ENCODE measurements at regions not wholly inside any gene's neighbourhood (a gene's known extent, or its start where the extent isn't known, plus 50 kb on each side); places are given as distances from the start of the nearest gene placed in this dataset.

GRCh38 chr4:41400296-41400695, 137.7 kb upstream of the LIMCH1 start:
- WGBS (ENCODE audit: insufficient coverage) = 100% methylated on average over 1 of the region's 2 CpGs

DNA sequence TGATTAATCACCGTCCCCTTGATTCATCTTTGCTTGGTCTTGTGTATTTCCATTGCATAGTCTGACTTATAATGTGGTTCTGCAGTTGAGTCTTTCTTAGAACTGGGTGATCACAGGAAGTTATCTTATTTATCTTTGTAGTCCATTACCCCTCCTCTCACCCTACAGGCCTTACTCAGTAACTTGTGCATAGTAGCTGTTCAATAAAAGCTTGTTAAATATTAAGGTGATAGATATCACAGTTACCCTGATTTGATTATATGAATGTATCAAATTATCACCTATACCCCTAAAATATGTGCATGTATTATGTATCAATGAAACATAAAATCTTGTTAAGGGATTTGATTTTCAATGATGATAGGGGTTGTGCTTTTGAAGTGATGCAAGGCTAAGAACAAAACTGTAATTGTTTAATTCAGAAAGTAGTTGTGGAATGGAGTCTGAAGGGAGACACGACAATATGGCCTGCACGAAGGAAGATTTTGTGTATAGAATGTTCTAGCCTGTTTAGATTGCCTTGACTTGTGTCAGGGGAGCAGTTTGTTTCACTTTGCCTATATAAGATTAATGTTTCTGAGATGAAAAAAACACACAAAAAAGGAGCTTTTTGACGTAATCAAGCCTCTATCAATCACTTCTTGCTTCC, 132.4 kb upstream of the LIMCH1 start:
- Mint-ChIP-seq H3K9me3 (ENCODE audit: insufficient read depth) (no peaks in the 10 kb centered on the region), H3K27ac (no peak overlapping the region), H3K4me3 (no peak overlapping the region), H3K4me1 (no peaks in the 10 kb centered on the region), H3K27me3 (peaks cover 11% of the 10 kb centered on the region)
- DNase-seq = no peak
- Histone ChIP-seq H3K27ac (ENCODE audit: low read length in 2 of 2) (no peak overlapping the region), H4K20me1 (ENCODE audit: control insufficient read depth, insufficient read depth, low read length, poor library complexity, severe bottlenecking) (no peaks in the 10 kb centered on the region), H2AFZ (ENCODE audit: insufficient read depth, low read depth, low read length, poor library complexity, severe bottlenecking) (no peak overlapping the region), H3K9me3 (ENCODE audit: control extremely low read depth in 1 of 3, control insufficient read depth in 2 of 3, insufficient read depth in 1 of 3, low read length in 2 of 3) (no peaks in the 10 kb centered on the region), H3K4me1 (ENCODE audit: control insufficient read depth in 2 of 2, insufficient read depth in 2 of 2, low read length in 2 of 2) (no peaks in the 10 kb centered on the region), H3K27me3 (replicated peaks in 1 of 4; ENCODE audit: control extremely low read depth in 1 of 4, control insufficient read depth in 3 of 4, insufficient read depth in 4 of 4, low read length in 3 of 4) (no peaks in the 10 kb centered on the region), H3K4me3 (ENCODE audit: control extremely low read depth in 1 of 5, extremely low read depth in 1 of 5, insufficient read depth in 1 of 5, low read depth in 2 of 5, low read length in 4 of 5) (no peak overlapping the region), H3K79me2 (ENCODE audit: control insufficient read depth, insufficient read depth, low read length) (no peaks in the 10 kb centered on the region), H3K4me2 (replicated peaks; ENCODE audit: low read depth, low read length, poor library complexity, severe bottlenecking) (no peak overlapping the region), H3K36me3 (replicated peaks in 1 of 2; ENCODE audit: control extremely low read depth in 1 of 2, control insufficient read depth in 1 of 2, extremely low read depth in 1 of 2, insufficient read depth in 2 of 2, low read length in 1 of 2) (no peaks in the 10 kb centered on the region), H3K9ac (ENCODE audit: low read length) (no peak overlapping the region)
- ChIA-PET POLR2A (no interaction called here), CTCF (no interaction called here)
- no peak for ATAC-seq (ENCODE audit: low read depth)
- no peak for TF ChIP-seq EZH2 (IDR thresholded peaks at IDR 0.05; ENCODE audit: borderline replicate concordance, insufficient read depth, low read depth, low read length, poor library complexity, severe bottlenecking)
- TF ChIP-seq, protein P1, sequence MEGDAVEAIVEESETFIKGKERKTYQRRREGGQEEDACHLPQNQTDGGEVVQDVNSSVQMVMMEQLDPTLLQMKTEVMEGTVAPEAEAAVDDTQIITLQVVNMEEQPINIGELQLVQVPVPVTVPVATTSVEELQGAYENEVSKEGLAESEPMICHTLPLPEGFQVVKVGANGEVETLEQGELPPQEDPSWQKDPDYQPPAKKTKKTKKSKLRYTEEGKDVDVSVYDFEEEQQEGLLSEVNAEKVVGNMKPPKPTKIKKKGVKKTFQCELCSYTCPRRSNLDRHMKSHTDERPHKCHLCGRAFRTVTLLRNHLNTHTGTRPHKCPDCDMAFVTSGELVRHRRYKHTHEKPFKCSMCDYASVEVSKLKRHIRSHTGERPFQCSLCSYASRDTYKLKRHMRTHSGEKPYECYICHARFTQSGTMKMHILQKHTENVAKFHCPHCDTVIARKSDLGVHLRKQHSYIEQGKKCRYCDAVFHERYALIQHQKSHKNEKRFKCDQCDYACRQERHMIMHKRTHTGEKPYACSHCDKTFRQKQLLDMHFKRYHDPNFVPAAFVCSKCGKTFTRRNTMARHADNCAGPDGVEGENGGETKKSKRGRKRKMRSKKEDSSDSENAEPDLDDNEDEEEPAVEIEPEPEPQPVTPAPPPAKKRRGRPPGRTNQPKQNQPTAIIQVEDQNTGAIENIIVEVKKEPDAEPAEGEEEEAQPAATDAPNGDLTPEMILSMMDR (IDR thresholded peaks at IDR 0.05) = no peak
- no CpG with 5 or more reads among the region's 4 CpGs for WGBS (ENCODE audit: insufficient coverage)
- intact Hi-C loops (cut with micrococcal nuclease) = no loop called here

More at GRCh38 chr4:41400296-41400695, 137.7 kb upstream of the LIMCH1 start:
- Mint-ChIP-seq H3K4me3 (no peak overlapping the region), H3K9me3 (ENCODE audit: insufficient read depth) (no peaks in the 10 kb centered on the region), H3K27me3 (peaks cover under 1% of the 10 kb centered on the region), H3K4me1 (no peaks in the 10 kb centered on the region), H3K27ac (no peak overlapping the region)
- Histone ChIP-seq H3K4me2 (replicated peaks; ENCODE audit: low read depth, low read length, poor library complexity, severe bottlenecking) (no peak overlapping the region), H3K9ac (ENCODE audit: low read length) (no peak overlapping the region), H3K79me2 (ENCODE audit: control insufficient read depth, insufficient read depth, low read length) (no peaks in the 10 kb centered on the region), H3K4me1 (ENCODE audit: control insufficient read depth in 2 of 2, insufficient read depth in 2 of 2, low read length in 2 of 2) (no peaks in the 10 kb centered on the region), H3K36me3 (replicated peaks in 1 of 2; ENCODE audit: control extremely low read depth in 1 of 2, control insufficient read depth in 1 of 2, extremely low read depth in 1 of 2, insufficient read depth in 2 of 2, low read length in 1 of 2) (no peaks in the 10 kb centered on the region), H3K27ac (ENCODE audit: low read length in 2 of 2) (no peak overlapping the region), H3K27me3 (replicated peaks in 1 of 4; ENCODE audit: control extremely low read depth in 1 of 4, control insufficient read depth in 3 of 4, insufficient read depth in 4 of 4, low read length in 3 of 4) (no peaks in the 10 kb centered on the region), H4K20me1 (ENCODE audit: control insufficient read depth, insufficient read depth, low read length, poor library complexity, severe bottlenecking) (no peaks in the 10 kb centered on the region), H2AFZ (ENCODE audit: insufficient read depth, low read depth, low read length, poor library complexity, severe bottlenecking) (no peak overlapping the region), H3K4me3 (ENCODE audit: control extremely low read depth in 1 of 5, extremely low read depth in 1 of 5, insufficient read depth in 1 of 5, low read depth in 2 of 5, low read length in 4 of 5) (no peak overlapping the region), H3K9me3 (ENCODE audit: control extremely low read depth in 1 of 3, control insufficient read depth in 2 of 3, insufficient read depth in 1 of 3, low read length in 2 of 3) (no peaks in the 10 kb centered on the region)
- ATAC-seq (ENCODE audit: low read depth) = no peak
- ChIA-PET CTCF (no interaction called here), POLR2A (no interaction called here)
- no peak for DNase-seq
- intact Hi-C loops (cut with micrococcal nuclease) = no loop called here
- TF ChIP-seq, protein P1 (IDR thresholded peaks at IDR 0.05) = no peak
- no peak for TF ChIP-seq EZH2 (IDR thresholded peaks at IDR 0.05; ENCODE audit: borderline replicate concordance, insufficient read depth, low read depth, low read length, poor library complexity, severe bottlenecking)

All from B cell (primary cell).